Naive thymus-derived CD4-positive, alpha-beta T cell (primary cell): ENCODE measurements at regions not wholly inside any gene's neighbourhood (a gene's known extent, or its start where the extent isn't known, plus 50 kb on each side); places are given as distances from the start of the nearest gene placed in this dataset.

Source experiments
- ATAC-seq: fragments of 150-1000 bp; cut with Tn5 transposase; 2 replicates; pipeline ENCODE4 v1.10.0; 2021; ENCODE audit warnings: mild to moderate bottlenecking, moderate library complexity
- CTCF ChIA-PET: fragments of 350-600 bp; sonication (Branson Sonifier 250); formaldehyde crosslinking; loops from one replicate; lab custom pipeline; 2021; ENCODE audit warnings: antibody characterized with exemption; lab: Charles Lee
- POLR2A ChIA-PET: fragments of 350-600 bp; sonication (Branson Sonifier 250); formaldehyde crosslinking; loops from one replicate; lab custom pipeline; 2021; ENCODE audit warnings: antibody characterized with exemption, inconsistent platforms; lab: Charles Lee
- DNase-seq, 9 donors: peaks; one replicate each; pipeline versions ENCODE4 v3.0.0 to v3.0.0-alpha.2; 2020 to 2022; ENCODE audit warnings: mixed read lengths in 1 of 9
- H3K27ac ChIP-seq: one replicate; pipeline ENCODE4 v1.7.0; 2013; ENCODE audit warnings: mild to moderate bottlenecking, low read depth, low read length, moderate library complexity
- H3K27me3 ChIP-seq, 2 donors: one replicate each; pipeline ENCODE4 v1.7.0; 2013; ENCODE audit warnings: low read length in 2 of 2, mild to moderate bottlenecking in 2 of 2, moderate library complexity in 2 of 2; ENCODE audit not compliant: control insufficient read depth in 2 of 2, insufficient read depth in 2 of 2
- H3K36me3 ChIP-seq, 3 experiments: 1 replicate in 2 of 3; 2 replicates in 1 of 3; pipeline ENCODE4 v1.7.0; 2013; ENCODE audit warnings: low read length in 3 of 3, mild to moderate bottlenecking in 3 of 3, moderate library complexity in 1 of 3; ENCODE audit not compliant: insufficient read depth in 3 of 3, control insufficient read depth in 2 of 3
- H3K4me1 ChIP-seq, 2 donors: one replicate each; pipeline ENCODE4 v1.7.0; 2013; ENCODE audit warnings: low read length in 2 of 2, mild to moderate bottlenecking in 2 of 2, moderate library complexity in 1 of 2; ENCODE audit not compliant: control insufficient read depth in 2 of 2, insufficient read depth in 2 of 2
- H3K4me3 ChIP-seq: 2 replicates; pipeline ENCODE4 v1.7.0; 2013; ENCODE audit warnings: mild to moderate bottlenecking, low read length
- H3K9me3 ChIP-seq, 3 experiments: 1 replicate in 2 of 3; 2 replicates in 1 of 3; pipeline ENCODE4 v1.7.0; 2013; ENCODE audit warnings: low read length in 3 of 3; ENCODE audit not compliant: control insufficient read depth in 2 of 3
- H3K27ac Mint-ChIP-seq, 9 donors: one replicate each; pipeline ENCODE4 v1.8.0; 2020 to 2022; ENCODE audit warnings: mixed read lengths in 9 of 9, mild to moderate bottlenecking in 8 of 9, moderate library complexity in 5 of 9, inconsistent platforms in 2 of 9
- H3K27me3 Mint-ChIP-seq, 5 donors: one replicate each; pipeline ENCODE4 v1.8.0; 2021 to 2022; ENCODE audit warnings: mixed read lengths in 5 of 5, mild to moderate bottlenecking in 1 of 5
- H3K36me3 Mint-ChIP-seq, 5 donors: one replicate each; pipeline ENCODE4 v1.8.0; 2020 to 2022; ENCODE audit warnings: mixed read lengths in 5 of 5, mild to moderate bottlenecking in 3 of 5, inconsistent platforms in 1 of 5
- H3K4me1 Mint-ChIP-seq, 7 donors: one replicate each; pipeline ENCODE4 v1.8.0; 2020 to 2022; ENCODE audit warnings: mixed read lengths in 7 of 7, mild to moderate bottlenecking in 3 of 7, inconsistent platforms in 1 of 7
- H3K4me3 Mint-ChIP-seq, 10 donors: one replicate each; pipeline ENCODE4 v1.8.0; 2020 to 2022; ENCODE audit warnings: mild to moderate bottlenecking in 10 of 10, mixed read lengths in 10 of 10, moderate library complexity in 6 of 10, inconsistent platforms in 2 of 10
- H3K9me3 Mint-ChIP-seq, 11 donors: one replicate each; pipeline ENCODE4 v1.8.0; 2020 to 2022; ENCODE audit warnings: mixed read lengths in 11 of 11, mild to moderate bottlenecking in 4 of 11, inconsistent platforms in 1 of 11, moderate library complexity in 1 of 11
- intact Hi-C, 2 donors: fragments of 100-400 bp; cut with micrococcal nuclease; formaldehyde crosslinking; loops; one replicate each; pipeline ENCODE4 v1.15.1; 2023

GRCh38 chr6:154561750-154562149 is 51.3 kb upstream of the CNKSR3 start:
- H3K27me3 Mint-ChIP-seq, result peaks cover 0 to 16% (median 2%) of the 10 kb centered on the region in 5 donors
- no peak for DNase-seq
- no peaks in the 10 kb centered on the region for H3K4me1 ChIP-seq
- no peak overlapping the region for H3K27ac Mint-ChIP-seq
- no peaks in the 10 kb centered on the region for H3K9me3 Mint-ChIP-seq
- ChIA-PET POLR2A (interaction anchor here (0.6 kb wide), 1 partner anchor 13 kb away, joined by 3 read pairs; no protein-coding TSS in a partner anchor), CTCF (no interaction called here)
- H3K36me3 Mint-ChIP-seq, result no peaks in the 10 kb centered on the region
- intact Hi-C loops, result no loop called here
- no peaks in the 10 kb centered on the region for H3K27me3 ChIP-seq
- H3K36me3 ChIP-seq, result no peaks in the 10 kb centered on the region
- H3K4me3 Mint-ChIP-seq, result no peak overlapping the region
- H3K27ac ChIP-seq, result no peak overlapping the region
- no peak for ATAC-seq
- H3K9me3 ChIP-seq, result no peaks in the 10 kb centered on the region
- no peak overlapping the region for H3K4me3 ChIP-seq
- H3K4me1 Mint-ChIP-seq, result peaks cover 0 to 1% (median 0%) of the 10 kb centered on the region in 7 donors

- DNase-seq (no peak), ATAC-seq (no peak)
- Mint-ChIP-seq H3K27ac (no peak overlapping the region), H3K36me3 (no peaks in the 10 kb centered on the region), H3K4me1 (peaks cover 0 to 1% (median 0%) of the 10 kb centered on the region in 7 donors), H3K9me3 (no peaks in the 10 kb centered on the region), H3K27me3 (peaks cover 0 to 18% (median 2%) of the 10 kb centered on the region in 5 donors), H3K4me3 (no peak overlapping the region)
- Histone ChIP-seq H3K27me3 (no peaks in the 10 kb centered on the region), H3K9me3 (no peaks in the 10 kb centered on the region), H3K36me3 (no peaks in the 10 kb centered on the region), H3K4me1 (no peaks in the 10 kb centered on the region), H3K27ac (no peak overlapping the region), H3K4me3 (no peak overlapping the region)
- ChIA-PET POLR2A (no interaction called here), CTCF (no interaction called here)
- intact Hi-C loops, result no loop called here
Measured at GRCh38 chr6:154565331-154565730, 54.8 kb upstream of the CNKSR3 start.

- Mint-ChIP-seq H3K27me3 (peaks cover 0 to 15% (median 1%) of the 10 kb centered on the region in 5 donors), H3K4me1 (no peaks in the 10 kb centered on the region), H3K9me3 (no peaks in the 10 kb centered on the region), H3K36me3 (no peaks in the 10 kb centered on the region), H3K4me3 (no peak overlapping the region), H3K27ac (no peak overlapping the region)
- Histone ChIP-seq H3K4me1 (no peaks in the 10 kb centered on the region), H3K27ac (no peak overlapping the region), H3K36me3 (no peaks in the 10 kb centered on the region), H3K9me3 (no peaks in the 10 kb centered on the region), H3K27me3 (no peaks in the 10 kb centered on the region), H3K4me3 (no peak overlapping the region)
- ATAC-seq (no peak), DNase-seq (no peak)
- CTCF ChIA-PET, result no interaction called here
- POLR2A ChIA-PET, result no interaction called here
- intact Hi-C loops, result no loop called here
Measured at GRCh38 chr6:154566866-154567265, 56.4 kb upstream of the CNKSR3 start.

- intact Hi-C loops, result no loop called here
- ChIA-PET POLR2A (no interaction called here), CTCF (no interaction called here)
- Histone ChIP-seq H3K9me3 (no peaks in the 10 kb centered on the region), H3K36me3 (no peaks in the 10 kb centered on the region), H3K27me3 (no peaks in the 10 kb centered on the region), H3K4me1 (no peaks in the 10 kb centered on the region), H3K27ac (no peak overlapping the region), H3K4me3 (no peak overlapping the region)
- Mint-ChIP-seq H3K4me1 (no peaks in the 10 kb centered on the region), H3K9me3 (no peaks in the 10 kb centered on the region), H3K4me3 (no peak overlapping the region), H3K27ac (no peak overlapping the region), H3K36me3 (no peaks in the 10 kb centered on the region), H3K27me3 (peaks cover 0 to 17% (median 7%) of the 10 kb centered on the region in 5 donors)
- no peak for ATAC-seq
- DNase-seq, result no peak
Measured at GRCh38 chr6:154567695-154568220, 57.3 kb upstream of the CNKSR3 start.

GRCh38 chr6:154569156-154569862 is 58.8 kb upstream of the CNKSR3 start:
- no peaks in the 10 kb centered on the region for H3K4me1 ChIP-seq
- POLR2A ChIA-PET, result no interaction called here
- H3K9me3 ChIP-seq, result no peaks in the 10 kb centered on the region
- CTCF ChIA-PET, result interaction anchor here (0.5 kb wide), 1 partner anchor 417 kb away, joined by 3 read pairs; no protein-coding TSS in a partner anchor
- Mint-ChIP-seq H3K4me3 (no peak overlapping the region), H3K36me3 (no peaks in the 10 kb centered on the region), H3K27ac (no peak overlapping the region), H3K27me3 (peaks cover 0 to 19% (median 7%) of the 10 kb centered on the region in 5 donors), H3K9me3 (no peaks in the 10 kb centered on the region), H3K4me1 (no peaks in the 10 kb centered on the region)
- DNase-seq (no peak), ATAC-seq (no peak)
- no peaks in the 10 kb centered on the region for H3K36me3 ChIP-seq
- H3K27me3 ChIP-seq, result no peaks in the 10 kb centered on the region
- H3K4me3 ChIP-seq, result no peak overlapping the region
- intact Hi-C loops, result no loop called here
- H3K27ac ChIP-seq, result no peak overlapping the region

- H3K27ac ChIP-seq, result no peak overlapping the region
- no peaks in the 10 kb centered on the region for H3K4me1 Mint-ChIP-seq
- ChIA-PET POLR2A (no interaction called here), CTCF (no interaction called here)
- H3K4me1 ChIP-seq, result no peaks in the 10 kb centered on the region
- peaks cover 0 to 18% (median 7%) of the 10 kb centered on the region in 5 donors for H3K27me3 Mint-ChIP-seq
- DNase-seq (no peak), ATAC-seq (no peak)
- no peaks in the 10 kb centered on the region for H3K9me3 ChIP-seq
- no peaks in the 10 kb centered on the region for H3K27me3 ChIP-seq
- no peaks in the 10 kb centered on the region for H3K36me3 ChIP-seq
- H3K4me3 Mint-ChIP-seq, result no peak overlapping the region
- H3K36me3 Mint-ChIP-seq, result no peaks in the 10 kb centered on the region
- peak overlapping the region in 1 of 9 donors; percentile 53 for H3K27ac Mint-ChIP-seq
- no peak overlapping the region for H3K4me3 ChIP-seq
- intact Hi-C loops, result no loop called here
- no peaks in the 10 kb centered on the region for H3K9me3 Mint-ChIP-seq
Measured at GRCh38 chr6:154570505-154570904, 60.0 kb upstream of the CNKSR3 start.

- ATAC-seq, result no peak
- intact Hi-C loops, result no loop called here
- Histone ChIP-seq H3K27me3 (no peaks in the 10 kb centered on the region), H3K4me3 (no peak overlapping the region), H3K4me1 (no peaks in the 10 kb centered on the region), H3K9me3 (no peaks in the 10 kb centered on the region), H3K36me3 (no peaks in the 10 kb centered on the region), H3K27ac (no peak overlapping the region)
- Mint-ChIP-seq H3K9me3 (peaks cover 0 to 3% (median 0%) of the 10 kb centered on the region in 11 donors), H3K4me3 (no peak overlapping the region), H3K4me1 (no peaks in the 10 kb centered on the region), H3K27me3 (peaks cover 0 to 14% (median 7%) of the 10 kb centered on the region in 5 donors), H3K36me3 (peaks cover 0 to 3% (median 0%) of the 10 kb centered on the region in 5 donors), H3K27ac (no peak overlapping the region)
- ChIA-PET CTCF (no interaction called here), POLR2A (no interaction called here)
- no peak for DNase-seq
Measured at GRCh38 chr6:154572556-154572955, 62.1 kb upstream of the CNKSR3 start.
